CD4-positive, alpha-beta T cell treated with Interleukin-17A for 4 hours (primary cell): ENCODE measurements at regions not wholly inside any gene's neighbourhood (a gene's known extent, or its start where the extent isn't known, plus 50 kb on each side); places are given as distances from the start of the nearest gene placed in this dataset.

ENCODE experiments used
- DNase-seq: peaks from one replicate; pipeline ENCODE4 v3.0.0-alpha.2; 2020; ENCODE audit warnings: mixed read lengths

DNA sequence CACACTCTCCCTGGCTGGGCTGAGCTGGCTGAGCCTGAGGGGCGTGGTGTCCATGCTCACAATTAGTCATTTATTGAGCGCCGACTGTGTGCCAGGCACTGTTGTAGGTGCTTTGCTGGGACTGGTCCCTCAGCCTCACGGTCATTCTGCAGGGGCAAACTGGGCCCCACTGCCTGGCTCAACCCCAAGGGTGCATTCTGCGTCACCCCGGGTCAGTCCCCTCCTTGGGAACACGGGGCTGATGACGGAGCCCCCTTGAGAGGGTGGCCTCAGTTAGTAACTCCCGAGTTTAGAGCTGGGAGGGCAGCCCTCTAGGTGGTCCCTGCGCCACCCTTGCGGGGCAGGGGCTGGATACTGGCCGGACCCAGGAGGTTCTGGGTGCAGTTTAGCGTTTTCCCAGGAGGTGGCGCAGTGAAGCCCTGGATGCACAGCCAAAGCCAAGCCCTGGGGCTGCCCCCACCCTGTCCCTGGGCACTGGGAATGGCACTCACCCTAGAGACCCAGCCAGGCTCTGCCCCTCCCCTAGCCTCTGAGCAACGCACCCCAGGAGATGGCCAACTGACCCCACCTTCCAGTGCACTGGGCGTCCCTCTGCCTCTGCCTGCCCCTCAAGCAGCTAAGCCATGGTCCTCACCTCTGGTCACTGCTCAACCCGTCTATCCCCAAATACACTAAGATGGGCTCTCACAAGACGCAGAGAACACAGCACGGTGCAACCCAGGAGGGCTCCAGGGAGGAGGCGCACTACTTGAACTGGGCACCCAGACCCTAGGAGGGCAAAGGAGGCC is 243.2 kb upstream of the GSE1 start:
- DNase-seq = peak; percentile 57

DNA sequence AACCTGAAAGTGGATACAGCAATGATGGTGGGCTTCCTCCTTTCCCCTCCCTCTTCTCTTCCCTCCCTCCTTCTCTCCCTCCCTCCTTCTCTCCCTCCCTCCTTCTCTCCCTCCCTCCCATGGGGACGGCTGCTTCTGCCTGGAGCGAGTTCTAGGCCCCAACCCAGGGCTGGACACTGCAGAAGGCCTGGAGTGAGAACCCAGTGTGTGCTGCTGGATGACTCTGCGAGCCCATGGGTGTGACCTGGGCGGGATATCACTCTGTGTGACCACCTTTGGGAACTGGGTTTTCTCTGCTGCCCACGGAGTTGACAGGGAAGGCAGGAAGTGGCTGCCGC is 242.6 kb upstream of the GSE1 start:
- DNase-seq = no peak

DNA sequence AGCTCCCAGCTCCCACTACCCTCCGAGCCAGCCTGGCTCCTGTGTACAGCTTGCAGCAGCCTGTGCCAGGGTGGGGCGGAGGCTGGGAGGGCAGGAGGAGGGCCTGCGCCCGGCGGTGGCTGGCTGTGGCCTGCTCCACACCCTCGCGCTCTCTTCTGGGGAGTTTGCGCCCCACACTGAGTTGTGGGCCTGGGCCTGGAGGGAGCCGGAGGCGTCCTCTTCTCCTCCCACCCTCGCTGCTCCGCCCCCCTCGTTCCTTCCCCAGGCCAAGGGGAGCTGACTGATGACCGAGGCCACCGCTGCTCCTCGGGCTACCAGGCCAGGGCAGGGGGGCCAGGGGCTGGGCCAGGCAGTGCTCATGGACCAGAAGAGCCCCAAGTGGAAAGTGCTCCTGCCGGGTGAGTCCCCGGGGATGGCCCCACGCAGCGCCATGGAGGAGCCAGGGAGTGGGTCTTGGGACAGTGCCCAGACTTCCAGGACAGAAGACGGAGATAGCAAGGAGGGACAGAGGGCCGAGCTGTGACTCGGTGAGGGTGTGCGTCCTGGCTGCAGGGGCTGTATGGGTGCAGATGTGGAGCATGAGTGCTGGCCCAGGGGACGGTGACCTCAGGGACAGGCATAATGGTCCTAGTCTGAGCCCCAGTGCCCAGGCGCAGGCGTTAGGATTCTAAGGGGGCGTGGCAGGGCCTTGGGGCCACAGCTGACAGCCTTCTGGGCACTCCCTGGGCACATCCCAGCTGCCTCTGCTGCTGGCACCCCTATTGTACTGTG is 242.1 kb upstream of the GSE1 start:
- no peak for DNase-seq

DNA sequence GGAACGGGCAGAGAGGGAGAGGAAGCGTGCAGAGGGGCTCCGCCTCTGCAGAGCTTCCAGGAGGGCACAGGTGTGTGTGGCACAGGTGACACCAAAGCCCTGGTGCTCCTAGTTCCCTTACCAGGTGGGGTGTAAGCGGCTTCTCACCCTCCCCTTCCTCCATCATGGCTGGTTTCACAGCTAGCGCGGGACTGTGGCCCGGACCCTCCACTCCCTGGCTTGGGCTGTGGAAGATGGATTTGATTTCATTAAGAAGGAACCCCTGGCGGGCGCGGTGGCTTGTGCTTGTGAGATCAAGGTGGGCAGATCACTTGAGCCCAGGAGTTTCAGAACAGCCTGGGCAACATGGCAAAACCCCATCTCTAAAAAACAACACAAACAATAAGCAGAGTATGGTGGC is 241.2 kb upstream of the GSE1 start:
- no peak for DNase-seq

DNA sequence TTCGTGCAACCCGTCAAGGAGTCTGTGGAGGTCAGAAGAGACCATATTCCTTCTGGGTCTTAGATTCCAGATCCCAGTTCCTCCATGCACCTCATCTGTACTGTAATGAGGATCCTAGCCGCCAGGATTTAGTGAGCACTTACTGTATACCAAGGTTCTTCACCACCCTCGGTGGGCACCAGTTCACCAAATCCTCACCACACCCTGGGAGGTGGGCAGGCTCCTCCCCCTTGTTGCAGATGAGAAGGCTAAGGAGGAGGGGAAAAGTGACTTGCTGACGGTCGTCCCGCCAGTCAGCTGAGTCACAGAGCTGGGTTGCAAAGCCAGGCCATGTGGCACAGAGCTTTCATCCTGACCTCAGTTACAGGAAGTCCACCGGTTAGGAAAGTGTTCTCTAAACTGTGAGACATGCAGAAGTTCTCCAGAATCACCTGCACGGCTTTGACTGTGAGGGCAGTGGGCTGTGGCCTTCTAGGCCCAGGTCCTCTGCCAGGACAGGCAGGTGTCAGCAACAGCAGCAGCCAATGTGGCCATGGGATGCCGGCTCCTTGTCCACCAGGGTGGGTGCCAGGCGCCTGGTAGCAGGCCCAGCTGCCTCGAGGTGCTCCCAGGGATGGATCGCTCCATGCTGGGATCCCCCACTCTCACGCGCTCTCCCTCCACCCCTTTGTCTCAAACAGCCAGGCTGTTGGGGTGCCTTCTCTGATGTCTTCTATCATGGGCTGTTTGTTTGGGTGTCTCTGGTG is 240.3 kb upstream of the GSE1 start:
- DNase-seq = peak; percentile 8

DNA sequence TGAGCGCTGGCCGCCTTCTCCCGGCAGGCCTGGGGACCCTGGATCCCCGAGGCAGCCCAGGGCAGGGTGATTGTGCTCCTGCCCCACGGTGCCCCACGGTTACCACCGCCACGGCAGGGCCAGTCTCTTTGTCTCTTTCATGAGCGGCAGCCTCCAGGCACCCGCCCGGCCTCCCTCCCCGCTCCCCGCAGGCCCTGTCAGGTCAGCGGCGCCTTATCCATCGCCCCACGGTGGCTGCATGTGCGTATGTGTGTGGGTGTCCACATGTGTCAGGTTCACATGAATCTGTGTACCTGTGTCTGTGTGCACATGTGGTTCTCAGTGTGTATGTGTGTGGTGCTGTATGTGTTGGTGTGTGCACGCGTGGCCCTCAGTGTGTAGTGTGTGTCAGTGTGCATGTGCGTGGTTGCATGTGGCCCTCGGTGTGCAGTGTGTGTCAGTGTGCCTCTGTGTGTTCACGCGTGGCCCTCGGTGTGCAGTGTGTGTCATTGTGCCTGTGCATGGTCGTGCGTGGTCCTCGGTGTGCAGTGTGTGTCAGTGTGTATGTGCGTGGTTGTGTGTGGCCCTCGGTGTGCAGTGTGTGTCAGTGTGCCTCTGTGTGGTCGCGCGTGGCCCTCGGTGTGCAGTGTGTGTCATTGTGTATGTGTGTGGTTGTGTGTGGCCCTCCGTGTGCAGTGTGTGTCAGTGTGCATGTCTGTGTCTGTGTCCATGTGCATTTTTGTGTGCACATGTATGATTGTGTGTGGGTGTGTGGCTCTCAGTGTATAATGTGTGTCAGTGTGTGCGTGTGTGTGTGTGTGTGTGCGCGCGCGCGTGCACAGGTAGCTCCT is 239.2 kb upstream of the GSE1 start:
- DNase-seq = no peak

DNA sequence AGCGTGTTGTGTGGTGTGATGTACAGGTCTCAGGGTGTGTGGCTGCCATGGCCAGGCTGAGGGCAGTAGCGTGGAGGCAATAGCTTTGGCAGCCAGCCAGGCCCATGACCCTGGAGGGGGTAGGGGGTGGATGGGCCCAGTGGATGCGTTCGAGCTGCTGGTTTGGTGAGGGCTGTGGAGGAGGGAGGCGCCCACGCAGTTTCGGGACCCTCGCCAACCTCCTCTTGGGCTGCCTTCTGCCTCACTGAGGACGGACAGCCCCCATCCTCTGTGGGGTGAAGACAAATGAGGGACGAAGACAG is 238.6 kb upstream of the GSE1 start:
- DNase-seq = no peak

DNA sequence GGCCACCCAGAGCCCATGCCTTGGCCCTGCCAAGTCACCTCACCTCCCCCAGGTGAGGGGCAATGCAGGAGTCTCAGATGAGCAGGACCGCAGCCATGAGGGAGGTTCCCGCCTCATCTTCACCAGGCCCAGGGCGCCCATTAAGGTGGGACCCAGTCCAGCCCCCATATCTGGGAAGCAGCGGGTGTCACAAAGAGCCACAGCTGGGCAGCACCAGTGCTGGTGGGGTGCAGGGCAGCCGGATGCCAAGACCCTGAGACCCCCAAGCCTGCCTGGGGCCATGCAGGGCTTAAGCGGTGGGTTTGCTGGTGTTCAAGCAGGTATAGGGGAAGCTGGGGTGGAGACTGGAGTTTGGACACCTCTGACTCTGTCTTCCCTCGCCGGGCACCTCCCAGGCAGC is 237.8 kb upstream of the GSE1 start:
- no peak for DNase-seq

DNA sequence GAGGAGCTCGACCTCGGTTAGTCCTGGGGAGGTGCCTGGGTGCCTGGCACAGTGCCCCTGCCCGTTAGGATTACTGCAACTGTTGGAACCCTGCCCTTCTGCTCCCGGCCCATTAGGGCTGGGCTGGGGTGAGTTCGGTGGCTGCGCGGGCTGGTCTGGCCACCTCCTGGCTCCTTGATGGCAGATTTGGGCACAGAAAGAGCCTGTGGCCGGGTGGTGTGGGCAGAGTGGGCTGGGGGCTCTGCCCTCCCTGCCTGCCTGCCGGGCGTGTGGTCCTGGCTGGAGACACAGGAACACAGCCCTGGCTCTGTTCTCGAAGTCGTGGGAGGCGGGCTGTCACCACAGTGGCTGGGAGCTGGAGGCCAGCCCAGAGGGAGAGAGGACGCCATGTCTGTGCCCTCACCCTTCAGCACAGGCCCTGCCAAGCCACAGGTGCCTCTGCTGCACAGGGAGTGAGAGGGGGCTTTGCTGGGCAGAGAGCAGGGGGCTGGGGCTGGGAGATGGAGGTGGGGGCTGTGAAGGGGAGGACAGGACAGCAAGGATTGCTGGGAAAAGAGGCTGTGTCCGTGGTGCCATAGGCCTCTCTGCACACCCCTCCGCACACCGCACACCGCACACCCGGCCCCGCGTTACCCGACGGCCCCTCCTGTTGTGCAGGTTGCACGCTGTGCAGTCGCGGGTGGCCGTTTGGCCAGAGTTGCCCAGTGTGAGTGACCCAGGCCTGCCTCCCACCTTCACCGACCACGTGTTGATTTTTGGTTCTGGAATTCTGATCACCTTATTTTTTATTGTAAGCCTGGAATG is 236.6 kb upstream of the GSE1 start:
- no peak for DNase-seq

DNA sequence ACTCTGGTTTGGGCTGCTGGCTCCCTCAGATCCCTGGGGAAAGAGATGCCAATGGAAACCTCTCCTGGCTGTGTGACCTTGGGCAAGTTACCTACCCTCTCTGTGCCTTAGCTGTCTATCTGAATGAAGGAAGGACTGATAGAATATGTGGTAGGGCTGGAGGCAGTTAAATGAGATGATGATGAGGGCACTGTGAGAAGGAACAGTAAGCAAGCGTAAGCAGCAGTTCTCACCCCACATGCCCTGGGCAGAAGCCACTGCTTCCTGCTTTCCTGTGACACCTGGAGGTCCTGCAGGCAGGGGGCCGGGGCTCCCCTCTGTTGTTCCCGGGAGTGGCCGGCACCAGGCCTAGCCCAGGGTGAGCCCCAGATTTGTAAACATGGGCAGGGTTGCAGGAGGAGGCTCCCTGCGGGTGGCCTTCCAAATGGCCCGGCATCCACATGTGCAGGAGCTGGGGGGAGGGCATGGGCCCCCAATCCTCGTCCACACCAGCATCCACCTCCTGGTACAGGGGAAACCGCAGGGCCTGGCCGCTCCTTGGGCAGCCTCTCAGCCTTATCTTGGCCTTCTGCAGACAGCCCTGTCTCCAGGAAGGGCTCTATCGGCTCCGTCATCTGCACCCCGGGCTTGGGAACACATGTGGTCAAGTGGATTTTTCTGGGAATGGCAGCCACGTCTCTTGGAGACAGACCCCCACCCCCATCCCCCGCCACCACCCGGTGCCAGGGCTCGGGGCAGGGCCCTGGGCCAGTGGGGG is 235.6 kb upstream of the GSE1 start:
- no peak for DNase-seq

DNA sequence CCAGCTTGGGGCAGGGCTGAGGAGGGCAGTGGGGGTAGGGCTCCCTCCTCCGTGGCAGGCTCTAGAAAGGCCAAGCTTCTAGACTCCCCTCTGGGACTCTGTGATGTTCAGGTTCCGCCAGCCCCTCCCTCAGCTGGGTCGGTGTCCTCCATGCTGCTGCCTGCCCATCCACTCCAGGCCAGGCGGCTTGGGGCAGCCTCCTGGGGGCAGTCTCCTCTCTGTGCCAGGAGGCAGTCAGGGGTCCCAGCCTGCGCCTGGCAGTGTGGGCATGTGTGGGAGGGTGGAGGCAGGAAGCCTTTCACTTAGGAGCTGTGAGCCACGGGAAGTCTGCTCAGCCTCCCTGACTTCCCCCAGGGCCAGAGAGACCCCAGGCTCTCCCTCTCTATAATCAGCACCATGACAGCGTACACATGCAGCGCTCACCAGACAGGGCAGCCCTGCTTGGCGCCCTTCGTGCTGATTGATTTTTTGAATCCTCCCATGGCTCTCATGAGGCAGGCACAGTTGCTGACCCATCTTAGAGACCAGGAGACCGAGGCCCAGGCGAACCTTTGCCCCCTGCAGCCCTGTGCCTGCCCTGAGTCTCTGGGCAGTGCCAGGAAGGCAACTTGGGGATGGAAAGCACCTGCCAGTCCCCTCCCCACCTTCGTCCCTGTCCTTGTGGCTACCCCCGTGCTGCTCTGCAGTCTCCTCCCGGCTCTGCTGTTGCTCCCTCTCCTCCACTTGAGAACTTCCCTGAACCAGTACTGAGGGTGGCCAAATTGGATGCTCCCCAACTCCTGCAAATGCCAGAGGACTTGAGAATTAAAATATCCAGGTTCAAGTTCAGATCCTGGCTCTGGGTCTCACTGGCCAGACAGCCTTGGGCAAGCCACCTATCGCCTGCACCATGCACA is 234.7 kb upstream of the GSE1 start:
- DNase-seq = no peak

DNA sequence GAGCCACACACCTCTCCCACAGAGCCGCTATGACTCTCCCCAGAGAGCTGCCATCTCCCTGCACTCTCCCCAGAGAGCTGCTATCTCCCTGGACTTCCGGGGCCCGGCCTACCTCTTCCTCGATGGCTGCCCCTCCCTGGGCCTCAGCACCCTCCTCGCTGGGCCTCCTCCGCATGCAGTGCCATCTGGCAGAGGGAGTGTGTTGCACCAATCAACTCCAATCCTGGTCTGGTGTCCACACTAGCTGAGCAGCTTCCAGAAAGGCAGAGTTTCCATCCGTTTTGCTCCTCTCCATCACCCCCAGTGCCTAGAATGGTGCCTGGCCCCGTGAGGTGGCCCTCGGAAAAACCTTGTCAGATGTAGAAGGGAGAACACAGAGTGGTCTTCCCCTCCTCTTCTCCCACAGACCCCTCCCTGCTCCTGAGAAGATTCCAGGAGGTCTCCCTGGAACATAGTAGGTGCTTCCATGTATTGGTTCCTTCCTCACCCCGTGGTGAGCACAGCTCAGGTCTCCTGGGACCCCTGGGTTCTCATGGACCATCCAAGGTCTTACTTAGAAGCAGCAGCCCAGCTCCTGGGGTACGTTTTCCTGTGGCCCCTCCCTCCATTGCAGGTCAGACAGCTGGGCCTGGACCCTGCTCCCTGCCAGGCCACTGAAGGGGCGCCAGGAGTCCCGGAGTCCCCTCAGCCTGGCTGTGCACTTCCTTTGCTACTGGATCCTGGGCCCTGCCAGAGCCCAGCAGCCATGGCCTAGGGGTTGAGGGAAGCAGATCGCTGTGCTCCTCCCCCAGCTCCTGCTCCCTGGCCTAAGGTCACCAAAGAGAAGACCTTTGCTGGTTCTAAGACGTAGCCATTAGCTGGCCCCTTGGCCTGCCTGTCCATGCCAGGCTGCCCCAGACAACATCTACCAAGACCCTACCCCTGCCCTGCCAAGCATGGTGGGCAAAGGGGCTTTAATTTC is 233.8 kb upstream of the GSE1 start:
- DNase-seq = no peak

DNA sequence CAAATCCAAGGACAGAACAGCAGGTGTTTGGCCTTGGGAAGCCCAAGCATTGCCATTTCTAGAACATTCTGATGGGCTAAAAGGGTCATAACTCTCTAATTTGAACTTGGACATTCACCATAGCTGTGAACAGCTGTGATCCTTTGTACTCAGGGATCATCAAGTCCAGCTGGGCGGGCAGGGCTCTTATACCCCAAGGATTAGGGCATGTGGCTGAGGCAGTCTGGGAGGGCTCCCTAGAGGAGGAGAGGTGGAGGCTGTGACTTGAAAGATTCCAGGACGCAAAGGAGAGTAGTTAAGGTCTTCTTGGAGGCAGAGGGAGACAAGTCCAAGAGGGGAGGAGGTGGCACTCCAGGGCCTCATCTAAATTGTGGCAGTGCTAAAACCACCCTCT is 233.1 kb upstream of the GSE1 start:
- DNase-seq = no peak

DNA sequence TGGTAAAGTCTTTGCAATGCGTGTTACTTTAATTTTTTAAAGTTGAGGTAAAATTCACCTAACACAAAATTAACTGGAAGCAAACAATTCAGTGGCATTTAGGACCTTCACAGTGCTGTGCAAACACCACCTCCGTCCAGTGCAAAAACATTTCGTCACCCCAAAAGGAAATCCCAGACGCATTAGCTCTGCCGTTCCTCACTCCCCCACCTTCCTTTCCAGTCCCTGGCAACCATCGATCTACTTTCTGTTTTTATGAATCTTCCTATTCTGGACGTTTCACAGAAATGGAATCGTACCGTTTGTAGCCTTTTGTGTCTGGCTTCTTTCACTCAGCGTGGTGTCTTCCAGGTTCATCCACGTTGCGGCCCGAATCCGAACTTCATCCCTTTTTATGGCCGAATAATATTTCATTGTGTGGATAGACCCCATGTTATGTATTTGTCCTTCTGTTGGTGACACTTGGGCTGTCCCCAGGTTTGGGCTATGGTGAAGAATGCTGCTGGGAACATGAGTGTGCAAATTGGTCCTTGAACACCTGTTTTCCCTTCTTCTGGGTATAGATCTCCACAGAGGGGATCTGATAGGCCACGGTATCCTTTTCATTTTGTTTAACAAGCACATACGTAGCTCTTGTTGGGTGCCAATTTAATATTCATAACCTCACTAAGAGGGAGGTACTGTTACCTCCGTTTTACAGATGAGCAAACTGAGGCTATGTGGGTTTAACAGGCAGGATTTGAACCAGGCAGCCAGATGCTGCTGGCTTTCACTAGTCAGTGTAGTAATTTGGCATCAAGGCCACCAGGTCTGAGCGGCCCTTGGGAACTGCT is 232.0 kb upstream of the GSE1 start:
- no peak for DNase-seq

DNA sequence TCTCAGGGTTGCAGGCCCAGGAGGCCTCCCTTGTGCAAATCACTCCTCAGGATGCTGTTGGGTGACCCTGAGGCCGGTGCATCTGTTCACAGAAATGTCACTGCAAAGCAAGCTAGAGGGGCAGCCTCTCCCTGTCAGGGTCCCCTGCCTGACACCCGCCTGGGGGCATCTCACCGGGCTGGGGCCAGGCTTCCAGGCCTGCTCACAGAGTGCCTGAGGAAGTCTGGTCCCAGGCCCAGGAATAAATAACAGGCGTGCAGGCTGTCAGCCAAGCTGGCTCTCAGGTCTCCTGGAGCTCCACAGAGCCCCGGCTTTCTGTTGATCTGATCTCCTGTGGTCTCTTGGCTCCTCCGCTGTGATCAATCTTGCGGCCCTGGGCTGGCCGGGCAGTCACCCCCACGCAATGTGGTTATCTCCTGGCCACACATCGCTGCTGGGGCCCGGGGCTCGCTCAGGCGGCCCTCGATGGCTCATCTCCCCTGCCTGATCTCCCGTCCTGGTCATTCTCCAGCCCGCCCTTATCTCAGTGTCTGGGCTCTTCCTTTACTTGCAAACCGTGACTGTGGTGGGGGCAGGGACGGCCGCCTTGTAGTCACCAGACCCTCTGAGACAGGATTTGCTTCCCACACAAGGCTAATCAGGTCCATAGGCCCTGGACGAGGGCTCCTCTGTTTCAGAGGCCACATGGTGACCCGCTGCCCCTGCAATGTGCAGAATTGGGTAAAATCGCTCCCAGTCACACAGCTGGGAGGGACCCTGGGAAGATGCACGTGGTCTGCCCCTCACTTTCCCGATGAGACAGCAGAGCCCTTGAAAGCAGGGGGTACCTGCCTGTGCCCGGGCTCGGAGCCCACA is 231.2 kb upstream of the GSE1 start:
- DNase-seq = no peak

DNA sequence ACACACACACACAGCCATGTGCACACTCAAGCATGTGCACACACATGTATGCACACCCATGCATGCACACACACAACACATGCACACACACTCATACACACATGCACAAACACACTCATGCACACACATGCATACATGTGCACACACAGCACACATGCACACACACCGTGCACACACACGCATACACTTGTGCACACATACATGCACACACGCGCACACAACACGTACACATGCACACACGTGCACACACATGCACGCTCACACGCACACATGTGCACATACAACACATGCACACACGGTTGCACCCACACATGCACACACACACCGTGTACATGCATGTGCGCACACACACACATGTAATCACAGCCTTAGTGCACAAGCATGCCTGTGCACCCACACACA is 230.4 kb upstream of the GSE1 start:
- no peak for DNase-seq
